ENCODE measurements at regions not wholly inside any gene's neighbourhood (a gene's known extent, or its start where the extent isn't known, plus 50 kb on each side); places are given as distances from the start of the nearest gene placed in this dataset.

DNA sequence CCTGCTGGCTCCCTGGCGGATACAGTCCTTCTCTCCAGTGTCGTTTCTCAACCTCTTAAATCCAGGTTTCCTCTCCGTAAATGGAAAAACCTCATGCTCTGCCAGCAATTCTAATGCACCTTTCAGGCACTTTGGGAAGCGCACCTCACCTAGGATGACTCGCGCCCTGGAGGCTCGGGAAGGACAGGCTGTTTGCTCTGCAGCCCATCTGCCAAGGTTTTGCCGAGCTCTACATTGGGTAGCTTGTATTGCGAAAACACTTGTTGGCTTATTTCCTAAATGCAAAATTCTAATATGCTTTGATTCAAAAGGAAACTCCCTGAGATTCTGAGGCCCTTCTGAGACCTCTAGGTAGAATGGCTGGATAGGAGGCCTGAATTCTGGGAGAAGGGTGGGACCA, 102.6 kb upstream of the MLN start:
- Mint-ChIP-seq H3K4me1 (ENCODE audit: low read depth) (peaks cover 78% of the 10 kb centered on the region), H3K27me3 (ENCODE audit: insufficient read depth) (peaks cover 2% of the 10 kb centered on the region), H3K9me3 (no peaks in the 10 kb centered on the region), H3K4me3 (peak overlapping the region; percentile 2), H3K27ac (peak overlapping the region; percentile 89), H3K36me3 (ENCODE audit: low read depth) (no peaks in the 10 kb centered on the region)
- DNase-seq (ENCODE audit: low spot score): no peak
- intact Hi-C loops (cut with micrococcal nuclease): no loop called here

DNA sequence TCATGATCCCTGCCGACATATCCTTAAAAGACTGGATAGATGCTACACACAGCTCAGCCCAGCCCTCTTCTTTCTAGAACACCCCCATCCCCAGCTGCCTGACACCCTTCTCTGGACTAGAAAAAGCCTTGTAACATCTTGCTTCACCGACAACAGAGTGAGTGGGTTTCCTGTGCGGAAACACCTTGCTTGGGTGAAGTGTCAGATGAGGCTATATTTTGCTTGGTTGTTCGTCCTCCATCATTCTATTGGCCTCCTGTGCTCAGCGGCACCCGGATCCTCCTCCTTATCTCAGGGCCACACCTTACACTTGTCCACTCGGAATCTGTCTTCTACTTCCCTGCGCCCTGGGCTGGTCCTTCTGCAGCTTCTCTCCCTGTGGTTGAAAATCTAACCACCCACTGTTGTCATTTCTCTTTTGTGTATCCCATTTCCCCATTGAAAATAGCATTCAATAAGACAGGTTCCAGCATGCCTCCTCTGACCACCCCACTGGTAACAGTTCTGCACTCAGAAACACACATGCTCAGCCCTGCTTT, 101.3 kb upstream of the MLN start:
- Mint-ChIP-seq H3K27ac (peak overlapping the region; percentile 89), H3K4me3 (peak overlapping the region; percentile 73), H3K36me3 (ENCODE audit: low read depth) (peaks cover 2% of the 10 kb centered on the region), H3K27me3 (ENCODE audit: insufficient read depth) (peaks cover 2% of the 10 kb centered on the region), H3K4me1 (ENCODE audit: low read depth) (peaks cover 81% of the 10 kb centered on the region), H3K9me3 (no peaks in the 10 kb centered on the region)
- intact Hi-C loops (cut with micrococcal nuclease): loop anchor here (1.0 to 2.0 kb wide), 4 partner anchors 9 to 116 kb away; partner anchors contain the start of gene LEMD2
- DNase-seq (ENCODE audit: low spot score): peak; percentile 51

DNA sequence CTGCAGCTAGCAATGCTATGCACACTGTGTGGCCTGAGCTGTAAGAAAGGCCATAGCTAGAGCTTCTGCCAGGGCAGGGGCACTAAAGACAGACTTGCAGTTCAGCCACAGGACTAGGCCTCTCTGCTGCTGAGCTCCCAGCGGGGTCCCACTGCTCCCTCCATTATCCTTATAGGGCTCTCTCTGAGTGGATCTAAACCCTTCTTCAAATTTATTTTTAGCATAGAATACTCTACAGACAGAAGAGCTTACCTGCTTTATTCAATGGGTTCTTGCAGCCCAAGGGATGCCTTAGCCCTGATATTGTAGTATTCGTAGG, 100.9 kb upstream of the MLN start:
- H3K27ac Mint-ChIP-seq: peak overlapping the region; percentile 89
- intact Hi-C loops (cut with micrococcal nuclease): loop anchor here (1.0 to 2.0 kb wide), 5 partner anchors 8 to 116 kb away; partner anchors contain the start of gene LEMD2
- peaks cover 2% of the 10 kb centered on the region for H3K36me3 Mint-ChIP-seq (ENCODE audit: low read depth)
- H3K27me3 Mint-ChIP-seq (ENCODE audit: insufficient read depth): peaks cover 2% of the 10 kb centered on the region
- peaks cover 80% of the 10 kb centered on the region for H3K4me1 Mint-ChIP-seq (ENCODE audit: low read depth)
- DNase-seq (ENCODE audit: low spot score): no peak
- no peaks in the 10 kb centered on the region for H3K9me3 Mint-ChIP-seq
- peak overlapping the region; percentile 73 for H3K4me3 Mint-ChIP-seq

DNA sequence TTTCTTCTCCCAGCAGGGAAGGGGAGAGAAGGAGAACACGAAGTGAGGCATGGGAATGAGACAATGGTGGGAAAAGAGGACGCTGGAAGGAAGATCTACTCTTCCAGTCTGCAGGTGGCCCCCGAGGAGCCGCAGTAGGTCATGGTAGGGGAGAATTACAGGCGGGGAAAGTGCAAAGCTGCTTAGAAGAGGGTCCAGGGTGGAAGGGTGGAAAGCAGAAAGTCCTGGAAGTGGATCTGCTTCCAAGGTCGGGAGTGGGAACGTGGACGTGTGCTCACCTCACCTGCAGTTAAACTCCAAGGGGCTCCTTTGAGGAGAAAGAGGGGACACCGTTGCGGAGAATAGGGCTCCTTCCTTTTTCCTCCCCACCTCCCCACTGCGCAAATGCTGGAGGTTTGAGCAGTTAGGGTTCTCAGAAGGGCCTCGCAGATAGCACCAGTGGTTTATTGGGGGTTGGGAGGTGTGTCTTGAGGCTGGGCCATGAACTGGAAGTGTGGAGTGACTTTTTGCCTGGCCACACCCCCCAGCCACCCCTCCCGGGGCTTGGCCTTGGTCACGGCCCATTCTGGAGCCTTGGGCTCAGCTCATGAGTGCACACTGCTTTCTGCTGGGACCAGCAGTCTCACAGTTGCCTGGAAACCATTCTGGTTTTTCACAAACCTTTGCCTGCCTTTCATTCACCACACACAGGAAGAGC, 100.4 kb upstream of the MLN start:
- Mint-ChIP-seq H3K27ac (peak overlapping the region; percentile 89), H3K9me3 (no peaks in the 10 kb centered on the region), H3K27me3 (ENCODE audit: insufficient read depth) (peaks cover 2% of the 10 kb centered on the region), H3K36me3 (ENCODE audit: low read depth) (peaks cover 2% of the 10 kb centered on the region), H3K4me3 (peak overlapping the region; percentile 73), H3K4me1 (ENCODE audit: low read depth) (peaks cover 81% of the 10 kb centered on the region)
- DNase-seq (ENCODE audit: low spot score): peak; percentile 89
- intact Hi-C loops (cut with micrococcal nuclease): loop anchor here (1.0 to 2.0 kb wide), 4 partner anchors 8 to 115 kb away; partner anchors contain the start of gene LEMD2

DNA sequence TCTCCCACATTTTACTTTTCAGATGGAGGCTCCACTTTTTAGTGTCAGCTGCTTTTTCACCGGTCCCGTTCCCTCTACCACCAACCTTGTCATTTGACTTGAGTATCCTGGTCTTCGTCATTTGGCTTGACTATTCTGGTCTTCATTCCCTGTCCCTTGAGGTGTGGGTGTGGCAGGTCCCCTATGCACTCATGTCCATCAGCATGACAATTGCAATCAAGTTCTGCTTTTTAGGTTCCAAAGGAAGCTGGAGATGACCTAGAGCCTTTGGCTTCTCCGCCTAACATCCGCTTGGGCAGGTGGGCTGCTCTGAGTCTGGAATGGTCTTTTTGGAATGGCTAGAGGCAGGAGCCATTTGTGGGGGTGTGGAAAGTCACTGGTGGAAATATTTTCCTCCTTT, 99.8 kb upstream of the MLN start:
- peaks cover 87% of the 10 kb centered on the region for H3K4me1 Mint-ChIP-seq (ENCODE audit: low read depth)
- H3K27me3 Mint-ChIP-seq (ENCODE audit: insufficient read depth): peaks cover 7% of the 10 kb centered on the region
- H3K27ac Mint-ChIP-seq: peak overlapping the region; percentile 89
- intact Hi-C loops (cut with micrococcal nuclease): no loop called here
- H3K9me3 Mint-ChIP-seq: no peaks in the 10 kb centered on the region
- peaks cover 2% of the 10 kb centered on the region for H3K36me3 Mint-ChIP-seq (ENCODE audit: low read depth)
- peak overlapping the region; percentile 73 for H3K4me3 Mint-ChIP-seq
- no peak for DNase-seq (ENCODE audit: low spot score)

DNA sequence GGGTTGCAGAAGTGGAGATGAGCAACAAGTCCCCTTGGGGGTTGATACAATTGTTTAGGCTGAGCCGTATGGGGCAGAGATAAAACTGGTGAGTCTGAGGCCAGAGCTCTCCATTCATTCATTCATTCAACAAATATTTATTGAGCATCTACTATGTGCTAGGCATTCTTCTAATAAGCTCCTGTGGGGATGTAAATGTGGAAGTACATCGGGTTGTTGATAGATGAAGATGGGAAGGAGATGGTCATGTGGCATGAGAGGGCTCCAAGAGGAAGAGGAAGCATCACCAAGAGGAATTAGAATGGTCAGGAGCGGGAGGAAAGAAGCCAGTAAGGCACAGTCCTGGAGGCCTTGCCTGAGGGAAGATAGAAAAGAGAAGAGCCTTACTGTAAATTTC, 98.7 kb upstream of the MLN start:
- Mint-ChIP-seq H3K27me3 (ENCODE audit: insufficient read depth) (peaks cover 7% of the 10 kb centered on the region), H3K9me3 (no peaks in the 10 kb centered on the region), H3K4me3 (peak overlapping the region; percentile 20), H3K4me1 (ENCODE audit: low read depth) (peaks cover 85% of the 10 kb centered on the region), H3K36me3 (ENCODE audit: low read depth) (peaks cover 2% of the 10 kb centered on the region), H3K27ac (no peak overlapping the region)
- DNase-seq (ENCODE audit: low spot score): no peak
- intact Hi-C loops (cut with micrococcal nuclease): no loop called here

DNA sequence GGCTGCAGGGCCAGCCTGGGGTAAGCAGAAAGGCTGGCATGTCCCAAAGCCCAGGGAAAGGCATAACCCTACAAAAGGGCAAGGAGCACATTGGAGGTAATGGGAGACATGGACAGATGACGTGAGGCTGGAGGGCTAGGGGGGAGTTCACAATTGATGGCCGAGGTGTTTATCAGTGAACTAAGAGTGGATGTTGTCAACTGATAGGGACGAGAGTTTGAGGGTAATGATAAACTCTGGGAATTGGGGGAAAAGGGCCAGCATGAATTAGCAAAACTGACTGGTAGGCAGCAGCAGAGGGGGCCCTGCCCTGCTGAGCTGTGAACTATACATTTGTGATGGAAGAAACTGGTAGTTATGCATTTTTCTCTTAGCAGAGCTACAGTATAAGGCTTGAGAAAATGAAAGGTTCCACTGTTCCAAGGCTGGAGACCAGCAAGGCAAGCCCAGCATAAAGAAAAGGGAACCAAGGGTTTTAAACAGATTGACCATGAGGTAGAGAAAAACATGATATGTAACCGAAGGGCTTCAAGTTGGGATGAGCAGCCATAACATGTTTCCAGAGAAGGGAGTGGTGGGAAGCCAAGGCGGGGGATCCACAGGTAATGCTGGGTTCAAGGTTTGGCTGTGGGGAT, 98.1 kb upstream of the MLN start:
- Mint-ChIP-seq H3K4me1 (ENCODE audit: low read depth) (peaks cover 85% of the 10 kb centered on the region), H3K9me3 (no peaks in the 10 kb centered on the region), H3K27ac (peak overlapping the region; percentile 38), H3K36me3 (ENCODE audit: low read depth) (peaks cover 2% of the 10 kb centered on the region), H3K4me3 (no peak overlapping the region), H3K27me3 (ENCODE audit: insufficient read depth) (peaks cover 7% of the 10 kb centered on the region)
- DNase-seq (ENCODE audit: low spot score): no peak
- intact Hi-C loops (cut with micrococcal nuclease): no loop called here

DNA sequence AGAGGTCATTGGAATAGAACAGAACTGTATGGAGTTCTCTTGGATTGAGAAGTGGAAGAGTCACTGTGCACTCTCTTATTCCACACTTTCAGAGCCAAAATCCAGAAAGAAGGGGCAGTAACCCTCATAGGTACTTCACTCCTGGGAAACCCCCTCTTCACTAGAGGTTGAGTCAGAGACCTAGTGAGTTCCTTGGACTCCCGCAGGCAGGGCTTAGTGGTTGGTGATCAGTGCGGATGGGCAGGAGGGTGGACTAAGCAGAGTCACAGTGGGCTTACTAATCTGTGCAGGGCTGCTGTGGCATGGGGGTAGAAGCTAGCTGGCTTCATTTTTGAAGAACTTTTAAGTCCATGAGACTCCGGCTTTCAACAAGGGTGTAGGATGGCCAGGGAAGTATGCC, 95.0 kb upstream of the MLN start:
- DNase-seq (ENCODE audit: low spot score): no peak
- Mint-ChIP-seq H3K4me3 (no peak overlapping the region), H3K27me3 (ENCODE audit: insufficient read depth) (peaks cover 7% of the 10 kb centered on the region), H3K27ac (no peak overlapping the region), H3K9me3 (no peaks in the 10 kb centered on the region), H3K36me3 (ENCODE audit: low read depth) (peaks cover 2% of the 10 kb centered on the region), H3K4me1 (ENCODE audit: low read depth) (peaks cover 84% of the 10 kb centered on the region)
- intact Hi-C loops (cut with micrococcal nuclease): no loop called here

DNA sequence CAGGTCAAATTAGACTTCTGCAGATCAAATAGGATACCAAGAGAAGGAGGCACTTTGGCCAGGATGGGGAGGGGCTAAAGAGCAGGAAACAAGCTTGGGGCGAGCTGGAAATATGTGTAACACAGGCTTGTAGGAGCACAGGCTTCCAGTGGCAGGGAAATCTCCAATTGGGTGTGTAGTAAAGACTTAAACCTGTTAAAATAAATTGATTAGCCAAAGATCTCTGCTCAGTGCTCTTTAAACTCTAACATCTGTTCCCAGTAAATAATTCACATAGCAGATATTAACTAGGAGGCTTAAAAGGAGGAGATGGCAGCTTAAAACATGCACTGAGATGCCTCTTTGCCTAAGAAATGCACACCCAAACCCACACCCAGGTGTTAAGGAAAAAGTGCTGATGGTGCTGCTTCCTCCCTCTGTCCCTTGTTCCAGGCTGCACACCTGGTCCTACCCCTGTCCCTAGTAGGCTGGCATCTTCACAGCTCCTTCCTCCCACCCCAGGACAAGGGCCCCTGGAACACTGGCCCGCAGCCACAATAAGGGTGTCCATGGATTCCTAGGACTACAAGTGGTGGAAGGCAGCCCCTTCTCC, 93.5 kb upstream of the MLN start:
- H3K4me3 Mint-ChIP-seq: no peak overlapping the region
- no peaks in the 10 kb centered on the region for H3K9me3 Mint-ChIP-seq
- H3K27ac Mint-ChIP-seq: no peak overlapping the region
- intact Hi-C loops (cut with micrococcal nuclease): no loop called here
- H3K36me3 Mint-ChIP-seq (ENCODE audit: low read depth): peaks cover 2% of the 10 kb centered on the region
- DNase-seq (ENCODE audit: low spot score): no peak
- H3K4me1 Mint-ChIP-seq (ENCODE audit: low read depth): peaks cover 69% of the 10 kb centered on the region
- H3K27me3 Mint-ChIP-seq (ENCODE audit: insufficient read depth): peaks cover 7% of the 10 kb centered on the region

DNA sequence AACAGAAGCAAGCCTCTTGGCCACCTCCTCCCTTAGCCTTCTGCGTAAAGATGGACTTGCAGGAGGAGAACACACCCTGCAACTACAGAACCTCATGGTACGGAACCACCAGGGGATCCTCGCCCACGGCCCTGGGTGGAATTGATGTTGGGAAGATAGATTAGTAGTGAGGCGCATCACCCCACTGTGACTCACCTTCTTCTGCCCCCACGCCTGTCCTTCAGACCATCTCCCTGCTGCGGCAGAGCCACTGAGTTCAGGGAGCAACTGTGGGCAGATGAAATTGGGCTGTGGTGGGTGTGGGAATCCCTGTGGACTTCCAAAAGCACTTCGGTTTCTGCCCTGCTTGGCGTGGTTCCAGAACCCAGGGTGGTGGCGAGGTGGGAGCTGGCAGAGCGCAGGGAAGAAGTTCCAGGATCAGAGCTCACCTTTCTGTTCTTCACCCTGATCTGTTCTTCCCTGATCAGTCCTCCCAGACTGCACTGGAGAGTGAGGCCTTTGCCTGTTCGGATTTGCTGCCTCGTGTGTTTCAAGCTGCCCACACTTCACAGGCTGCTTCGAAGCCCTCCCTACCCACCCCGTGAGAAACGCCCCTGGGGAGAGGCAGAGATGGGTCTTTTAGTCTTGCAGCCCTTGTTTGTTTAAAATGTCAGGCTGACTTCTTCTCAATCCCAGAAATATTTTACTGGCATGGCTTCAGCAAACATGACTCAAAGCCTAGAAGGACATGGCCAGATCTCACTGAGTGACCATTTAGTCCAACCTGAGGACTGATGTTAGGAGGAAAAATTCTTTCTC, 92.8 kb upstream of the MLN start:
- Mint-ChIP-seq H3K27ac (no peak overlapping the region), H3K9me3 (no peaks in the 10 kb centered on the region), H3K4me1 (ENCODE audit: low read depth) (peaks cover 62% of the 10 kb centered on the region), H3K4me3 (peak overlapping the region; percentile 4), H3K36me3 (ENCODE audit: low read depth) (peaks cover 2% of the 10 kb centered on the region), H3K27me3 (ENCODE audit: insufficient read depth) (peaks cover 5% of the 10 kb centered on the region)
- intact Hi-C loops (cut with micrococcal nuclease): loop anchor here (1.0 kb wide), 1 partner anchor 8 kb away; no protein-coding TSS in a partner anchor
- no peak for DNase-seq (ENCODE audit: low spot score)

DNA sequence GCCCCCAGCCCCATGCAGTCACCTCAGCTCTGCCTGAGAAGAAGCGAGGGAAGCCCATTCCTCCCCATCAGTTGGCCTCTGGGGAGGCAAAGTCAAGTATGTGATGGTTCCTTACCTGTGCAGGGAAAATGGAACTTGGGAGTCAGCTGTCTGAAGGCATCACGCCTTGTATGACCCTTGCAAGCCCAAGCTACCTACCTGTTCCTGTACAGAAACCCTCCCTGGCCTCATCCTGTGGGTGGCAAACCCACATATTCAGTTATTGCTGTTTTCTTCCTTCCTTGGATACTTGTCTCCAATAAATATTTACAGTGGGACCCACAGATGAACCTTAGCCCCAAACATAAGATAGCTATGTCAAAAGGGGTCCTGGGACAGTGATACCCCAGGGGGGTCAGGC, 92.2 kb upstream of the MLN start:
- peaks cover 2% of the 10 kb centered on the region for H3K36me3 Mint-ChIP-seq (ENCODE audit: low read depth)
- no peak for DNase-seq (ENCODE audit: low spot score)
- intact Hi-C loops (cut with micrococcal nuclease): loop anchor here (1.0 kb wide), 1 partner anchor 8 kb away; no protein-coding TSS in a partner anchor
- peaks cover 7% of the 10 kb centered on the region for H3K27me3 Mint-ChIP-seq (ENCODE audit: insufficient read depth)
- no peak overlapping the region for H3K27ac Mint-ChIP-seq
- peaks cover 56% of the 10 kb centered on the region for H3K4me1 Mint-ChIP-seq (ENCODE audit: low read depth)
- peak overlapping the region; percentile 4 for H3K4me3 Mint-ChIP-seq
- no peaks in the 10 kb centered on the region for H3K9me3 Mint-ChIP-seq

DNA sequence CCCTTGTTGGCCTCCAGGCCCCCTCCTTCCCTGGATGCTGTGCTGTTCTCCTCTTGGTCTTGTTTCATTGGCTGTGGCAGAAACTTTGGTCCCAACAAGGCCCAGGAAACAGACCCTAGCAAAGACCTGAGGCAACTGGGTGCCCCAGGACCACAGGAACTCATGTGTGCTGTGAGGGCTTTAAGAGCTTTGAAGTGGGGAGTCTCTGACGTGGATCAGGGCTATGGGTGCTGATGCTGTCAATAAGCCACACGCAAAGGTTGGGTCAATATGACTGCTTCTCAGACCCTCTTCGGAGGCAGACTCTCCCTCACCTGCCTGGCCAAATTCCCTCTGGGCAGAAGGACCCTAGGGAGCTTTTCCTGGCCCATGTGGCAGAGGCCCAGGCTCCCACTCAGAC, 91.5 kb upstream of the MLN start:
- Mint-ChIP-seq H3K27ac (no peak overlapping the region), H3K36me3 (ENCODE audit: low read depth) (no peaks in the 10 kb centered on the region), H3K9me3 (no peaks in the 10 kb centered on the region), H3K4me3 (peak overlapping the region; percentile 51), H3K4me1 (ENCODE audit: low read depth) (peaks cover 53% of the 10 kb centered on the region), H3K27me3 (ENCODE audit: insufficient read depth) (peaks cover 7% of the 10 kb centered on the region)
- intact Hi-C loops (cut with micrococcal nuclease): no loop called here
- DNase-seq (ENCODE audit: low spot score): peak; percentile 21

All from activated T-helper 1 cell treated with anti-CD3 and anti-CD28 coated beads, Interleukin-12 subunit alpha, Interleukin-12 subunit beta, Interleukin-2, Interleukin-4 antibody, amounts not matched to agents 30 ng/mL and 10 ng/mL and 1 ng/mL, durations not matched to agents 14 hours and 24 hours and 36 hours (primary cell).